Lower leg skin (tissue), 4 donors: ENCODE measurements at regions not wholly inside any gene's neighbourhood (a gene's known extent, or its start where the extent isn't known, plus 50 kb on each side); places are given as distances from the start of the nearest gene placed in this dataset.

Experiments
- DNase-seq, 2 donors: peaks; one replicate each; pipeline ENCODE4 v3.0.0-alpha.2; 2019; ENCODE audit warnings: low spot score in 2 of 2
- H3K4me3 ChIP-seq: fragments of 200-600 bp; sonication (generic); 2 replicates; pipeline ENCODE4 v1.5.1; 2017; ENCODE audit warnings: mild to moderate bottlenecking, low read depth; ENCODE audit not compliant: poor library complexity, severe bottlenecking
- POLR2A ChIP-seq, 2 donors: fragments of 450-650 bp; IDR thresholded peaks; one replicate each; pipeline ENCODE4 v1.6.1; 2016 to 2017; ENCODE audit warnings: antibody characterized with exemption in 2 of 2, mild to moderate bottlenecking in 1 of 2, moderate library complexity in 1 of 2
- WGBS, 2 donors: methylation state at CpG; one replicate each; pipeline ENCODE4 v1.1.5; 2018; 5-methylcytosine and 5-hydroxymethylcytosine counted together
- intact Hi-C: fragments of 100-400 bp; cut with DNase I; formaldehyde crosslinking; loops from one replicate; pipeline ENCODE4 v1.15.0; 2023; ENCODE audit warnings: low total_unique reads
- TF ChIP-seq, protein P1 (sequence below), 3 donors: fragments of 450-650 bp; IDR thresholded peaks; one replicate each; pipeline ENCODE4 v1.5.1; 2016; ENCODE audit warnings: antibody characterized with exemption in 3 of 3, mild to moderate bottlenecking in 3 of 3, moderate library complexity in 2 of 3

DNA sequence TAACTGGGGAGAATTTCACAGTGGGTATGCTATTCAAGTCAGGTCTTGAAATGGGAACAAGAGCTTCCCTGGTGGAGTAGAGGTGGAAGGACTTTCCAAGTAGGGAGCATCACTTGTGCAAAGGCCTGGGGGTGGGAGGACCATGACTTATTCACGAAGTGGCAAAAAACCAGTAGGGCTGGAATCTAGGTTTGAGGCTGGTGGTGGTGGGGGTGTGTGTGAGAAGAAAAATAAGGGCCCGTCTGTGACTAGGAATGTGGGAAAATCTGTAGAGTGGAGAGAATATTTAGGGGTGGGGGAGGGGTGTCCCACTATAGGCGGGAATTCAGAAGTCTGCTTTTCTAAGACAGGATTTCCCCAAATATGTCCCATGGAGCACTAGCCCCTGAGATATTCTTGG is 271.9 kb upstream of the TBL1XR1 start:
- intact Hi-C loops, result no loop called here
- 83% methylated on average over 3 of the region's 3 CpGs for WGBS, 2 donors
- DNase-seq, result no peak

DNA sequence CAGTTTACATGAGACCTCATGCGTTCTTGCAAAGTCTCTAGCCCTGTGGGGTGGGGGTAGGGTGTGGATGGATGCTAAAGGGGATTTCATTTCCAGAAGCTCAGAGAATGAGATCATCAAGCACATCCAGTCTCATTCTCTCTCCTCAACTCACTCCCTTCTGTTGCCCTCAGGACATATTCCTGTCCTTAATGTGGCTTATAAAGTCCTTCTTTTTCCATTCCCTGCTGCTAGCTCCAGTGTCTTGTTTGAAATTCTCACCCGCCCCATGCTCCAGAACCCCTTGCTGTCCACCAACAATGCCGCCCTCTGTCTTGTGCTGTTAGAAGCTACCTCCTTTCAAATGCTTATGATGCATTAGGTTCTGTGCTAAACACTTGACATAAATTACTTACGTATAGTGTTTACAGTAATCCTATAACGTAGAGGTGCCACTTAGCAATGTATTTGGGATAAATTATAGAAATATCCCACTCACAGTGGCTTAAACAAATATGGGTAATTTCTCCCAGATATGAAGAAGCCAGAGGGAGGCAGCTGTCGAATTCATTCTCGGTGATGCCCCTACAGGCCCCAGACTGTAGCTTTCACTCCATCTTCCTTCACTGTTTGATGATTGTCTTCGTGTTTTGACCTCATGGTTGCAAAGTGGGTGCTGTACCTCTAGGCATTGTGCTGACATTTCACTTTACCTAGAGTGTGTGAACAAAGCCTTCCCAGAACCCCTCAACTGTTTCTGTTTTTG is 273.1 kb upstream of the TBL1XR1 start:
- intact Hi-C loops, result no loop called here
- TF ChIP-seq POLR2A (IDR thresholded peaks at IDR 0.05), result no peak
- TF ChIP-seq, protein P1, sequence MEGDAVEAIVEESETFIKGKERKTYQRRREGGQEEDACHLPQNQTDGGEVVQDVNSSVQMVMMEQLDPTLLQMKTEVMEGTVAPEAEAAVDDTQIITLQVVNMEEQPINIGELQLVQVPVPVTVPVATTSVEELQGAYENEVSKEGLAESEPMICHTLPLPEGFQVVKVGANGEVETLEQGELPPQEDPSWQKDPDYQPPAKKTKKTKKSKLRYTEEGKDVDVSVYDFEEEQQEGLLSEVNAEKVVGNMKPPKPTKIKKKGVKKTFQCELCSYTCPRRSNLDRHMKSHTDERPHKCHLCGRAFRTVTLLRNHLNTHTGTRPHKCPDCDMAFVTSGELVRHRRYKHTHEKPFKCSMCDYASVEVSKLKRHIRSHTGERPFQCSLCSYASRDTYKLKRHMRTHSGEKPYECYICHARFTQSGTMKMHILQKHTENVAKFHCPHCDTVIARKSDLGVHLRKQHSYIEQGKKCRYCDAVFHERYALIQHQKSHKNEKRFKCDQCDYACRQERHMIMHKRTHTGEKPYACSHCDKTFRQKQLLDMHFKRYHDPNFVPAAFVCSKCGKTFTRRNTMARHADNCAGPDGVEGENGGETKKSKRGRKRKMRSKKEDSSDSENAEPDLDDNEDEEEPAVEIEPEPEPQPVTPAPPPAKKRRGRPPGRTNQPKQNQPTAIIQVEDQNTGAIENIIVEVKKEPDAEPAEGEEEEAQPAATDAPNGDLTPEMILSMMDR (IDR thresholded peaks at IDR 0.05), result no peak
- no peak for DNase-seq
- H3K4me3 ChIP-seq, result no peak overlapping the region
- WGBS, 2 donors, result 87 to 88% methylated on average over 8 of the region's 8 CpGs

More for the DNA sequence above, 271.9 kb upstream of the TBL1XR1 start:
- TF ChIP-seq, protein P1 (IDR thresholded peaks at IDR 0.05), result no peak
- TF ChIP-seq POLR2A (IDR thresholded peaks at IDR 0.05), result no peak
- H3K4me3 ChIP-seq, result no peak overlapping the region

DNA sequence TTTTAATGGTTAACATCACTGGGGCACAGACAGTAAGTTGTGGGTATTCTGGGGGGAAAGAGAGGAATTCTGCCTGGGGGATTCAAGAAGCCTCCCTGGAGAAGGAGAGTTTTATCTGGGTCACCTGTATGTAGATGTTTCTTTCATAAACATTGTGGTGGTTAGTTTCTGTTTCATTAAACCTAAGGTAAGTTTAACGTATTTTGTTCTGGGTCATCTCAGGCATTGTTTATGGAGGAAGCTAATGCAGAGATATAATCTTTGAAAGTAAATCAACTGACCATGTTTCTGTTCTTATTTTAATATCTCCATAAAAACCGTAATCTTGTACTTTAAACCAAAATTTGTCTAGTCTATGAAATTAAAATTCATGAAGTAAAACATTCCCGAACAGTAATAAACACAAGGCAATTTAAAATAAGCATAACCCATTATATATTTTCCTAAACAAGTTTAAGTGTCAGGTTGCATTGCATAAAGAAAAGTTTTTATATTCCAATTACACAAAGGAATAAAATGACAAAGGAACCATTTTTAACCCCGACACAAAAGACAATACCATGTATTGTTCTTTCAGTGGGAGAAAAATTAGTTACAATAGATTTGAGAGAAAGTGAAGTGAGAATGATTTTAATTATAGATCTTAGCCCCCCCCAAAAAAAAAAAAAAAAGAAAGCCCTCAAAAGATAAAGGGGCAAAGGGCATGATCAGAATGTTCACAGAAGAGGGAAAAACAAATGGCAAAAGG is 274.6 kb upstream of the TBL1XR1 start:
- no peak for DNase-seq
- H3K4me3 ChIP-seq, result no peak overlapping the region
- no peak for TF ChIP-seq POLR2A (IDR thresholded peaks at IDR 0.05)
- intact Hi-C loops, result no loop called here
- 77 to 80% methylated on average over 4 of the region's 4 CpGs for WGBS, 2 donors

DNA sequence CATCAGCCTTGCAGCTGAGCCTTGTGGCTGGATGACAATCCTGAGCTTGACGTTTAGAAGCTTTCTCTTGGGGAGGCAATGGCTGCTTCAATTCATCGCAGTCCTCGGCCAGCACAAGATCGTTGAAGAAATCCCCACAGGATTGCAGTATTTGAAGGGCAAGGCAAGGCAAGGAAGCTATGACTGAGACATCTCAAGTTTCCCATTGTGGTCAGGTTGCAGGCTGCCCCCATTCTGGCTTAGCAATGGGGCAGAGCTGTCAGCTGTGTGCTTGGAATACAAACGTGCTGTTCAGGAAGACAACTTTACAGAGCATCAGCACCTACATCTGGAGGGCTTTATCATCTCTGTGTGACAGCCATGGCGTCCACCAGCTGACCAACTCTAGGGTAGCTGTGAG is 275.9 kb upstream of the TBL1XR1 start:
- no peak for TF ChIP-seq POLR2A (IDR thresholded peaks at IDR 0.05)
- TF ChIP-seq, protein P1 (IDR thresholded peaks at IDR 0.05), result no peak
- DNase-seq, result no peak
- WGBS, 2 donors, result 76 to 81% methylated on average over 6 of the region's 6 CpGs
- H3K4me3 ChIP-seq, result no peak overlapping the region
- intact Hi-C loops, result no loop called here

DNA sequence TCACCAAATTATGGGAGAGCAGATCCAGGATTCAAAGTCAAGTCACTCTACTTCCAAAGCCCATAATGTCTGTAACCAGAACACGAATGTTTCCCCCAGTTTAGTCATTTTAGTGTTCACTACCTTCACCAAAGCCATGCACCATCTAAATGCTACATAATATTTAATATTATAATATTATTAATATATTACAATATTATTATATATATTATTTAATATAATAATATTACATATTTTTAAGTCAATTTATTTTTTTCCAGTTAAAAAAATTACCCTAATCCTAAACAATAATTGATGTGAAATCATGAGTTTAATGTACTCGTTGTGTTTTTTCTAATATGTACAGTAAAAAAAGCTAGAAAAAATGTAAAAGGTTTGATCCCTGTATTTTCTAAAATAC is 276.6 kb upstream of the TBL1XR1 start:
- H3K4me3 ChIP-seq, result no peak overlapping the region
- WGBS, 2 donors, result 95 to 98% methylated on average over 2 of the region's 2 CpGs
- intact Hi-C loops, result no loop called here
- no peak for TF ChIP-seq POLR2A (IDR thresholded peaks at IDR 0.05)
- TF ChIP-seq, protein P1 (IDR thresholded peaks at IDR 0.05), result no peak
- no peak for DNase-seq

DNA sequence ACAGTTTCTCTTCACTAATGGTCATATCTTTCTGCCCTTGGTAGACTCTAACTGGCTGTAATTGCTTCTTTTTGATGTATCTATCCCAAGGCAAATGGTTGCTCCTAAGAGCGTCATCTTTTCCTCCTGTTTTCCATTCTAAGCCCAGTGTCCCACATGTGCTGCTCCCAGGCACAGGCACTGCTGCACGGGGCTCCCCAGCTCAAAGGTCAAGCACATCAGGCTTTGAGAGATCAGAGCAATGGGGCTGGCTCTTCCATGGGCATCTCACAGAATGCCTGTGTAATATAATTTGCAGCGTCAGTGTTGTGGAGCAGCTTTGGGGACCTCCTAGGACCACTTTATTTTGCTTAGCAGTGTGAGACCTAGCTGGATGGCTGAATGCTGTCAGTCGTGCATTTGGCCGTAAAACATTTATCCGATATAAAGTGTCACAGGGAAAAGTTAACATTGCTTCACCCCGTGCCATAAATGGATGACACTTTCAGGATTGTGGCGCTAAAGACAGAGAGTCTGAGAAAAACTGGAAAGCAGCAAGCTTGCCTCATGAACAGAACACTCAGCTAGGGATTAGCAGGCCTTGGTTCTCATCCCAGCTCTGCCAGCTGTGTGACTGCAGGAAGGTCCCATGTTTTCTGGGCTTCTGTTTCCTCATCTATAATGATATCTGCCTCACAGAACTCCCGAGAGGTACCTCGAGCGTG is 277.5 kb upstream of the TBL1XR1 start:
- DNase-seq, result no peak
- WGBS, 2 donors, result 87 to 91% methylated on average over 11 of the region's 11 CpGs
- no peak overlapping the region for H3K4me3 ChIP-seq
- TF ChIP-seq, protein P1 (IDR thresholded peaks at IDR 0.05), result no peak
- TF ChIP-seq POLR2A (IDR thresholded peaks at IDR 0.05), result no peak
- intact Hi-C loops, result no loop called here
